ENCODE measurements at regions not wholly inside any gene's neighbourhood (a gene's known extent, or its start where the extent isn't known, plus 50 kb on each side); places are given as distances from the start of the nearest gene placed in this dataset.

DNA sequence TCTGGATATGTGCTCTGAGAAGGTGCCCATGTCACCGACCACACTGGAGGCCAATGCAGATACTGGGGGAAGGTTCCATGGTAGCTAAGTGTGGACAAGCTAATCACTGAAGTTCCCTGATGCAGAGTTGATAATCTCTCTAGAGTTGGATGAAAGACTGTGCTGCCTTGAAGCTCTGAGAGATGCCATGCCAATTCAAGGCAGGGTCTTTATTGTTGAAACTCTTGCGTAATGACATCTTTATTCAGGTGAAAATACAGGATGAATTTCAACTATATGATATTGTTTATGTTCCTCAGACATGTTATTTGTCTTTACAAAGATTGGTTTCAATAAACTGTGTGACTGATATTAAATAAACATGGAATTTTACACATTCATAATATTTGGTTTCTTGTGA lies 167.6 kb upstream of the TMEM161B start:
- no peaks in the 10 kb centered on the region for H3K4me1 Mint-ChIP-seq (ENCODE audit: low read depth)
- H3K27ac Mint-ChIP-seq, result no peak overlapping the region
- no peaks in the 10 kb centered on the region for H3K36me3 Mint-ChIP-seq (ENCODE audit: low read depth)
- no peaks in the 10 kb centered on the region for H3K27me3 Mint-ChIP-seq (ENCODE audit: insufficient read depth)
- TF ChIP-seq, protein P1, sequence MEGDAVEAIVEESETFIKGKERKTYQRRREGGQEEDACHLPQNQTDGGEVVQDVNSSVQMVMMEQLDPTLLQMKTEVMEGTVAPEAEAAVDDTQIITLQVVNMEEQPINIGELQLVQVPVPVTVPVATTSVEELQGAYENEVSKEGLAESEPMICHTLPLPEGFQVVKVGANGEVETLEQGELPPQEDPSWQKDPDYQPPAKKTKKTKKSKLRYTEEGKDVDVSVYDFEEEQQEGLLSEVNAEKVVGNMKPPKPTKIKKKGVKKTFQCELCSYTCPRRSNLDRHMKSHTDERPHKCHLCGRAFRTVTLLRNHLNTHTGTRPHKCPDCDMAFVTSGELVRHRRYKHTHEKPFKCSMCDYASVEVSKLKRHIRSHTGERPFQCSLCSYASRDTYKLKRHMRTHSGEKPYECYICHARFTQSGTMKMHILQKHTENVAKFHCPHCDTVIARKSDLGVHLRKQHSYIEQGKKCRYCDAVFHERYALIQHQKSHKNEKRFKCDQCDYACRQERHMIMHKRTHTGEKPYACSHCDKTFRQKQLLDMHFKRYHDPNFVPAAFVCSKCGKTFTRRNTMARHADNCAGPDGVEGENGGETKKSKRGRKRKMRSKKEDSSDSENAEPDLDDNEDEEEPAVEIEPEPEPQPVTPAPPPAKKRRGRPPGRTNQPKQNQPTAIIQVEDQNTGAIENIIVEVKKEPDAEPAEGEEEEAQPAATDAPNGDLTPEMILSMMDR (IDR thresholded peaks at IDR 0.05), result no peak
- no peak for DNase-seq
- H3K4me3 Mint-ChIP-seq, result no peak overlapping the region
- peaks cover 20% of the 10 kb centered on the region for H3K9me3 Mint-ChIP-seq

DNA sequence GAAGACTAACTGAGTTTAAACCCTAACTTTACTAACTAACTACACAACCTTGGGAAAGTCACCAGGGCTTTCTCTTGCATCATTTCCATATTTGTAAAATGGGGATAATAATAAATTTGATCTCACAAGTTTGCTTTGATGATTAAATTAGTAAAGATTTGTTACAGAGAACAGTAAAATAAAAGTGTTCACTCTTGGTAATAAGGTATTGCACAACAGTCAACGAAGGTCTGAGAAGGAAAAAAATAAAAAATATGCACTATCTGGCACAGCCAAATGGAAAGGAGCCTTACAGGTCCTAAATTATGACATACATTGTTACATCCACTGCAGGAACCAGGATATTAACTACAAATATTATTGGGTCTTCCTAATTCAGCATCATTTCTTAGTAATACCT lies 160.0 kb upstream of the TMEM161B start:
- TF ChIP-seq, protein P1 (IDR thresholded peaks at IDR 0.05), result no peak
- Mint-ChIP-seq H3K36me3 (ENCODE audit: low read depth) (peaks cover 8% of the 10 kb centered on the region; the same call in 1 of the 2 replicates), H3K27ac (no peak overlapping the region), H3K4me1 (ENCODE audit: low read depth) (no peaks in the 10 kb centered on the region), H3K9me3 (peaks cover 51% of the 10 kb centered on the region), H3K27me3 (ENCODE audit: insufficient read depth) (no peaks in the 10 kb centered on the region), H3K4me3 (no peak overlapping the region)
- no peak for DNase-seq

DNA sequence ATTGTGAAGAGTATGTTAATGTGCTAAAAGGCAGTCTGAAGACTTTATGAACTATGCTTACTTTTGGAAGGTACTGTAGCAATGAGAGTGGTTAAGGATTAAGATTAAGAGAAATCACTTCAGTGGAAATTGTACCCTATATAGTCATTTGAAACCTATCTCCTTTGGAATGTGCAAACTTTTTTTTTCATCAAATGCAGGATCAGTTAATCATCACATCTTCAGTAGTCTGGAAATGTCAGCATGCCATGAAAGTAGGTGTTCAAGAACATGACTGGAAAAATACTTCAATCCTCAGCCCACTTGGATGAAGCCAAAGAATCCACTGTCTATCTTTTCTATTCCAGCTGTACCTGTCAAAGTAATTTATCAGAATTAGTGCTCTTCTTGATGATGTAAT lies 157.8 kb upstream of the TMEM161B start:
- Mint-ChIP-seq H3K4me1 (ENCODE audit: low read depth) (no peaks in the 10 kb centered on the region), H3K27me3 (ENCODE audit: insufficient read depth) (no peaks in the 10 kb centered on the region), H3K4me3 (no peak overlapping the region)

DNA sequence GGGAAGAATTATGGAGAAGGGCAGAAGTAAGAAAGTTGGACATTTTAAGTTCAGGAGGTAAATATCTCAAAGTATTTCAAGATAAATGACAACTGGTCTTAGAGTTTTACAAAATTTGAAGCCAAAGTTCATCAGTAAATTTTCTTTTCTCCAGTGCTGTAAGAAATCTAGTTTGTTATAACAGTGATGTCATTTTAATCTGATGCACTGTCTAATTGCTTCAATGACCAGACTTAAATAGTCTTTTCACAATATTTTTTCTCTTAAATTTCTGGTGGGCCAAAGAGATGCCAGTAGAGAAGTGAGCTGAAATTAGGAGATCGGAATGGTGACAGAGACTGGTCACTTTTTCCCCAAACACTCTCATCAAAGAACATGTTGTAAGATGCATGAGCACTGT lies 156.5 kb upstream of the TMEM161B start:
- no peaks in the 10 kb centered on the region for H3K27me3 Mint-ChIP-seq (ENCODE audit: insufficient read depth)
- H3K27ac Mint-ChIP-seq, result no peak overlapping the region
- TF ChIP-seq, protein P1 (IDR thresholded peaks at IDR 0.05), result no peak
- peaks cover 42% of the 10 kb centered on the region for H3K9me3 Mint-ChIP-seq
- DNase-seq, result no peak
- no peaks in the 10 kb centered on the region for H3K4me1 Mint-ChIP-seq (ENCODE audit: low read depth)
- peaks cover 1% of the 10 kb centered on the region; the same call in 1 of the 2 replicates for H3K36me3 Mint-ChIP-seq (ENCODE audit: low read depth)
- H3K4me3 Mint-ChIP-seq, result no peak overlapping the region

More for the DNA sequence above, 157.8 kb upstream of the TMEM161B start:
- TF ChIP-seq, protein P1 (IDR thresholded peaks at IDR 0.05), result no peak
- Mint-ChIP-seq H3K27ac (no peak overlapping the region), H3K36me3 (ENCODE audit: low read depth) (peaks cover 8% of the 10 kb centered on the region; the same call in 1 of the 2 replicates), H3K9me3 (peaks cover 46% of the 10 kb centered on the region)
- no peak for DNase-seq

DNA sequence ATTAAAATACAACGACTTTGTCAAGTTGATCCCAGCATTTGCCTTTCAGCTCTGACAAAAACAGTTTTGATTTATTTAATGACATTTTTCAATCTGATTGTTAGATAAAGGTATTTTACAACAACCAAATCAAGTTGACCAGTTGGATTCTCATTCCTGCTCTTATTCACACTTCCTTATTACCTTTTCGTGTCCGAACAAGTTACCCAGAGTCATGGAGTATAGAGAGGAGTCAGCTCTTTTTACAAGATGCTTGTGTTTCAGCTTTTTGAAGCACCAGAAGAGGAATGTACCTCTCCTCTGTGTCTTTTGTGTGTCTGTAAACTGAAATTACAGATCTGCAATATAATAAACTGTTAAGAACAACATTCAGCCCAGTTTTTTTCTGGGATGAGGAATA lies 151.3 kb upstream of the TMEM161B start:
- Mint-ChIP-seq H3K4me1 (ENCODE audit: low read depth) (no peaks in the 10 kb centered on the region), H3K9me3 (peaks cover 39% of the 10 kb centered on the region), H3K4me3 (no peak overlapping the region), H3K36me3 (ENCODE audit: low read depth) (no peaks in the 10 kb centered on the region), H3K27me3 (ENCODE audit: insufficient read depth) (no peaks in the 10 kb centered on the region), H3K27ac (no peak overlapping the region)
- TF ChIP-seq, protein P1 (IDR thresholded peaks at IDR 0.05), result no peak
- DNase-seq, result no peak

DNA sequence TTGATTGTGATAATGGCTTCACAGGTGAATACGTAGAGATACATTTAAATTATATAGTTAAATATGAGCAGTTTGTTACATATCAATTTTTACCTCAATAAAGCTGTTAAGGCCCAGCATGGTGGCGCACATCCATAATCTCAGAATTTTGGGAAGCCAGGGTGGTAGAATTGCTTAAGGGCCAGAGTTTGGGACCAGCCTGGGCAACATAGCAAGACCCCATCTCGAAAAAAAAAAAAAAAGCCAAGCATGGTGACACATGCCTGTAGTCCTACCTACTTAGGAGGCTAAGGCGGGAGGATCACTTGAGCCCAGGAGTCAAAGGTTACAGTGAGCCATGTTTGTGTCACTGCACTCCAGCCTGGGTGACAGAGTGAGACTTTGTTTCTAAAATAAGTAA lies 138.7 kb upstream of the TMEM161B start:
- Mint-ChIP-seq H3K9me3 (no peaks in the 10 kb centered on the region; the same call in 1 of the 2 replicates), H3K27me3 (ENCODE audit: insufficient read depth) (no peaks in the 10 kb centered on the region), H3K4me3 (no peak overlapping the region), H3K36me3 (ENCODE audit: low read depth) (no peaks in the 10 kb centered on the region; the same call in 1 of the 2 replicates), H3K27ac (no peak overlapping the region), H3K4me1 (ENCODE audit: low read depth) (no peaks in the 10 kb centered on the region)
- no peak for DNase-seq
- TF ChIP-seq, protein P1 (IDR thresholded peaks at IDR 0.05), result no peak
